GM18907 (cell line): ENCODE measurements at regions not wholly inside any gene's neighbourhood (a gene's known extent, or its start where the extent isn't known, plus 50 kb on each side); places are given as distances from the start of the nearest gene placed in this dataset.

Experiments used
- ATAC-seq: cut with Tn5 transposase; IDR thresholded peaks from one replicate; pipeline ENCODE4 v1.9.1; 2021; ENCODE audit warnings: mild to moderate bottlenecking, moderate library complexity; ENCODE audit not compliant: unreplicated experiment

GRCh38 chr2:5444854-5445253 lies 247.3 kb upstream of the SOX11 start:
- ATAC-seq: no peak

GRCh38 chr2:5449867-5450266 lies 242.3 kb upstream of the SOX11 start:
- ATAC-seq: no peak

DNA sequence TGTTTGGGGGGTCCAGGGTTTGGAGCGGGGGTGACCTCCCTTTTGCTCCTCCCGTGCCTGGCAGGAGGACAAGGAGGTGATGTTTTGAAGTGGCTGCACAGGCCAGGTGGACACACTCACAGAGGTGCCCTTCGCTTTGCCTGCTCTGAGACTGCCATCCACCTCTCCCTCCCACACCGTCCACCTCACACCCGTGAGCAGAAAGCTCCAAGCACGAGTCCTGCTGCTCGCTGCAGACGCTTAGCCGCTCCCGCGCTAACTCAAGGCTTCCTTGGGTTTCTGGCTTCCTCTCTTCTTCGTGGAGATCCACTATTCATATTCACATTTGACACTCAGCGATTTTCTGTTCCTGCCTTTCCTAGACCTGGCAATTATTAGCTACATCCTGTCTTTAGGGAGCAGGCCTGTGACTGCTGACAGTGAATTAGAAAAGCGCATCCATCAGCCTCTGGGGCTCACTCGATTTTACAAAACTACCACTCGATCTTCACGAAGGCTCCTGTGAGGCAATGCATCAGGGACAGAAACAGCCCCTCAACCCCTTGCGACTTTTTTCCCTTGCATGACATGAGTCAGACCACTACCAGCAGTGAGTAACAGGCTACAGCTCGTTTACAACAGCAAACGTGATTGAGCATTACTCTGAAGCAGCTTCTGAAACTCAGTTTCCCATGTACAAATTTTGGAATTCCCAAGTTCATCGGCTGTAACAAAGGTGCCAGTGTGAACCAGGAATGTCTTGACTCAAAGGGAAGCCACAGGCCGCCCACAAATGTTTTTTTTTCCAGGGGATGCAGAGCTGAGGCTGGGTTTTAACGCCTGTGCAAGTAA lies 238.7 kb upstream of the SOX11 start:
- ATAC-seq: no peak

DNA sequence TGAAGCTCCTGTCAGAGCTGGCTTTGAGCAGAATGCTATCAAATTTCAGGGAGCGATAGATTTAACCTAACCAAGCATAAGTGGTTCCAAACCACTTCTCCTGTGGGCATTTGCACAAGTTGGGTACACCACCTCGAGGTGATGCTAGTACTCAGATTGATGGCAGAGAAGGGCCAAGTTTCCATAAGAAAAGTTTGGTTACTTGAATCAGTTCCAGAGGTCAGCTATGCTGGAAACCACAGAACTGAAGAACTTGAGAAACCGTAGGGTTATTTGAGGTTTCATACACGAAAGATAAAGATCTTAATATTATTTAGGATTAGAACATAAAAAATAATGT lies 238.2 kb upstream of the SOX11 start:
- ATAC-seq: no peak

- no peak for ATAC-seq
Observed at GRCh38 chr2:5459041-5459440, 233.1 kb upstream of the SOX11 start.

DNA sequence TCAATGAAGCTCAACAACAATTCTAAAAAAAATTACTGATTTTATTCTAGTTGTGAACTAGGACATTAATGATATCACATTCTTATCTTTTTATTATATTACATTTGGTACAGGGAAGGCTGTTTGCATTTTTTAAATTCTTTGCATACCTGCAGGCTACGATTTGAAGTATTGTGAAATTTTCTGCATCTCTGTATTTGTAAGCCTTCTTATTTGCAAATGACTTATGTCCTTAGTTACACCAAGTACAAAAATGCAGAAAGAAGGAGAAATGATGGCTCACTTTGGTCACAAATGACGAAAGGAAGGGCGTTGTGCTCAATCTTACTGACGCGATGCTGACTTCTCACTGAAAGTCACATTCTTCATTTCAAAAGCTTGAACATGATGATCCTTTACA lies 227.5 kb upstream of the SOX11 start:
- no peak for ATAC-seq

DNA sequence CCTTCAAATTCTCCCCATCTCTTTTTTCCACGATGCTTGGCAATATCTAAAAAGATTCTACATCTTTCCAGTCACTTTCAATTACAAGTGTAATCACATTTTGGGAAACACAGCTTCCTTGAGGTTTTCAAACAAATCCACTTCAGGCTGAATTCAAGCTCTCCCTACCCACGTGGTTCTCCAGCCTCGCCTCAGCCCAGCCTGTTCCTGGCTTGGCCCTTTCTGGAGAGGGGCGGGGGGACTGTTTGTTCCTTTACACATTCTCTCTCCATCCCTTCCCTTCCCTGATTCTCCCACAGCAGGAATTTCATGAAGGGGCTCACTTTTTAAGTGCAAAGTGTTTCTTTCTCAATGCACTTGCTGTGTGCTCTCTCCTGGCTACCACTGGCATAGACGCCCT lies 226.3 kb upstream of the SOX11 start:
- no peak for ATAC-seq

DNA sequence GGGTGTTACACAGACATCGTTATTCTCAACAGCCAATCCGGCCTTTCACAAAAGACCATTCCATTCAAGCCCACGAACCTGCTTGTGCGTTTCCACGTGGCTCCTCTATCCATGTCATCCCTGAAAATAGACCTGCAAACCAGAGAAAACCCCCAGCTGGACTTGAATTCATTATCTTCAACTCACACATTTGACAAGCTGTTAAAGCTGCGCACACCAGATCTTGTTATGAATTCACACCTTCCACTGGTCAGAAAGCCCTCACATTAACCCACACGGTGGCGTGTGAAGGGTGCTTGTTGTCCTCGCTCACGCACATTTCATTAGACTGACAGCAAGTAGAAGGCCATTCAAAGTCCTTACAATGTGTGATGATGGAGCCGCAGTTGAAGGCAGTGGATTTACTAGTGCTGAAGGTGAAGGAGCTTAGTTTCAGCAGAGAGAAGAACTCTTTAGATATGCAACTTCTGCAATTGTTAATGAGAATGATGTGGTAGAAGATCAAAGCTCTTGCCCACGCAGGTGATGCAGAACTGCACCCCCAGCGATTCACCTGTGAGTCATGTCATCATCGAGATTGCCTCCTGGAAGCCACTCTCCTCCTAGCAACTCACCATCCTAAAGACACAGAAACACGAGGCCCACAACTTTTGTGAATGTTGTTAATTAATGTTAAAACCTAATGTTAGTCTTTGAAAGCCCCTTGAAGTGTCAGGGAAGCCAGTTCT lies 224.8 kb upstream of the SOX11 start:
- no peak for ATAC-seq

DNA sequence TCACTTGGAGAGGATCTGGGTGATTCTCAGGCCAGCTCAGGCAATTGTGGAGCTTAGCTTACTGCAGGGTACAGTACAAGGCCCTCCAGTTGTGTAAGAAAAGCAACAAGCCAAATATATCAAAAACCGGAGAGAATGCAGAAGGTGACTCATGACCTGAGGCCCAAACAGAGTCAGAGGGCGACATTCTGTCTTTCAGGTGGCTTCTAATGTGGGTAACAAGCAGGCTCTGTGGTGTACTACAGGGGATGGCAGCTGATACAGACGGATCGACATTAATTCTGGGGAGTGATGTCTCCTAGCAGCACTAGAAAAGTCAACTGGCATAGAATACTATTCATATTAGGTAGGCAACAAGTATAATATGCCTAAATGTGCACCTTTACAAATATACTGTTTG lies 219.5 kb upstream of the SOX11 start:
- no peak for ATAC-seq

DNA sequence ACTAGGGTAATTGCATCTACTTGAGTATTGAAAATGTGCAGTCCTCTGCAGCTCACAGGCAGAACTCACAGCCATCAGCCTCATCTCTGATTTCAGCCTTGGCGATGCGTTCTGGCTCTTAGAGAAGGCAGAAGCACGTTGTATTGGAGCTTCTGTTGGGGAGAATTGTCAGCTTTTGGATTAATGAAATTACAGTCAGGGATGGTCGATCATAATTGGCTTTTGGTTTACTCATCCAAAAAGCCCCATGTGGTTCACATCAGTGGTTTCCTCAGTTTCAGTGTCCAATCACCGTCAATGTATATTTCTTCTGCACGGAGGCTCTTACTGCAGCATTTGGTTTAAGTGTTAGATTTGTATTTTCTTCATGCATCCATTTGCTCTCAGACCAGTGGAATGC lies 218.5 kb upstream of the SOX11 start:
- no peak for ATAC-seq

- ATAC-seq: no peak
Observed at GRCh38 chr2:5474716-5475115, 217.5 kb upstream of the SOX11 start.

DNA sequence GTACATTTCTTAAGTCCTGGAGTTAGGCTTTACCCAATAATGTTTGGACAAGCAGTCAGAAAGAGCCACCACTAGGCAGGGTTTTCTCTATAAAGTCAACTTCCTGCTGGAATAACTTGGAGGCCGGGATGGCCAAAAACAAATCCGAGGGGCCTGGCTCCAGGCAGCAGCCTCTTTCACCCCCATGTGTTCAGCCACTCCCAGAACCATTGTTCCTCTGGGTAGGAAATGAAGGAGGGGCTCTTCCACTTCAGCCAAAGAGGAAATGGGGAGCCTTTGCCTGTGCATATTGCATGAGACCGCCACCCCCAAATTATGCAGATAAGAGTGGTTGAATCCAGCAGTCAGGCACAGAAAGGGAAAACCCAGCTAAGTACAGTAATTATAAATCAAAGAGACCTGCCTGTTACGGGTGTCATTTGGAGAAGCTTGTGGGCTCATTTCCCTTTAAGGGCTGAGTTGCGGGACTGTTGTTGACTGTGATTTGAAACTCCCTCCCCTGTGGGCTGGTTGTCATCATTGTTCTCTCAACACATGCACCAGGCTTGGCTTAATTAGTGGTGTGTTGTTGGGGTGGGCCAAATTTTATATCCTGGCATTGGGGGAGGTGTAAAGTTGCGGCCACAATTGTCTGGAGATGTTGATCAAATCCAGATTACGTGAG lies 212.8 kb upstream of the SOX11 start:
- no peak for ATAC-seq

DNA sequence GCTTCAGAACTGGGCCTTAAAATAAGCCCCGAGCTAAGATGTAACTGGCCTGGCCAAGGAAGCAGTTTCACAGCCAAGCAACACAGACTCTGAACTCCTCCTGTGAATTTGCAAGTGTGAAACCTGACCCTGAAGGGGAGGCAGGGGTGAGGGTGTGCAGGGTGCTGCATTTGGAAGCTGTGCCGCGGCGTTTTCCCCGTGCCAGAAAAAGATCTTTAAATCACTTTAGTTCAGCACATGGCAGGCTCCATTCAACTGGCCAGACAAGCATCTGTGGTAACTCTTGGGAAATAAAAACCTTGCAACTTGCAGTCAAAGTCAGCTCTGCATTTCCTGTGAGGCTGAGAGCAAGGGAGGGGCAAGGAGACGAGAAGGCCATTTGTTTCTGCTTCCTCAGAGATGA lies 209.3 kb upstream of the SOX11 start:
- no peak for ATAC-seq

DNA sequence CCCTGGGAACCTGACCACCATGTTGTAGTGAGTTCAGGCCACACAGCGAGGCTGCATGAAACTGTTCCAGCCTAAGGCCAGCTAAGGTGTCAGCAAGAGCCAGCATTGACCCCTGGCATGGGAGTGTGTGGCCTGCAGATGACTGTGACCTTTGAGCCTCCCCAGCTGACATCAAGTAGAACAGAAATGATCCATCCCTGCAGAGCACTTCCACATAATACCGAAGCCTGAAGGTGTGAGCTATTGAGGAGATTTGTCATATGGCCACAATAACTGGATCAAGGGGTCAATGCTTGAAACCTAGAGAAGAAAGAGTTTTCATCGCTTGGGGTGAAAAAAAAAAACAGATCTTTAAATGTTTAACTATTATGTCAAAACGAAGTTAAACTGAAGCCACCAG lies 207.3 kb upstream of the SOX11 start:
- ATAC-seq: no peak

DNA sequence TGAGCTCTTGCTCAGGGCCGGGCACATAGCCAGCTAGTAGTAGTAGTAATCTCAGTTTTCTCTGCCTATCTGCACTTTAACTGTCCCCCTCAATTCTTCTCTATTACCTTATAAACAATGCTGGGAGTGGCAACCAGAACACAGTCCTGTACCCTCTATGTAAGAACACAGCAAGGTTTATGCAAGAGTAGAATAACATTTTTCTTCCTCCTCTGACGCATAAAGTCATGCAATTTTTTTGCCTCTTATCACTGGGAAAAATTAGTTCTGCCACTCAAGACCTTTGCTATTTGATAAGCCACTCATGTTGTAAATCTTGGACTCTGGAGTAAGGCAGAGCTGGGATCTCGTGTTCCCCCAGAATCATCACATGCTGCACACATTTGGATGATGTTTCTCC lies 200.7 kb upstream of the SOX11 start:
- no peak for ATAC-seq

DNA sequence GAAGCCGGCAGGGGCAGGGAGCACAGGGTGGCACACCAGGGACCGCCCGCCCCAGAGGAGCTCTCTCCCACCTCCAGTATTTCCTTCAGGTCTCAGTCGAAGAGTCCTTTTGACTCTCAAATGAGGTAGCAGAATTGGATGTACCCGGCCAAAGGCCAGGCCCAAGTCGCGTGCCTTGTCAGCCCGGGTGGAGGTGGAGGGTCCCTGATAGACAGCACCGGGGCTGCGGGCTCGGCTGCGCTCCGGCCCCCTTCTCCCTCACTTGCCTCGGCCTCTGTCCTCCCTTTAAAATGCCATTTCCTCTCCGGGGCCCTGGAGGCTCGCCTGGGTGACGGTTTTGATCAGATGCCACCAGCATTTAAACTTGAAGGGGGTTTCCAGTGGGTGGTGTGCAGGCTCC lies 198.9 kb upstream of the SOX11 start:
- no peak for ATAC-seq

- no peak for ATAC-seq
Observed at GRCh38 chr2:5494212-5494611, 198.0 kb upstream of the SOX11 start.

DNA sequence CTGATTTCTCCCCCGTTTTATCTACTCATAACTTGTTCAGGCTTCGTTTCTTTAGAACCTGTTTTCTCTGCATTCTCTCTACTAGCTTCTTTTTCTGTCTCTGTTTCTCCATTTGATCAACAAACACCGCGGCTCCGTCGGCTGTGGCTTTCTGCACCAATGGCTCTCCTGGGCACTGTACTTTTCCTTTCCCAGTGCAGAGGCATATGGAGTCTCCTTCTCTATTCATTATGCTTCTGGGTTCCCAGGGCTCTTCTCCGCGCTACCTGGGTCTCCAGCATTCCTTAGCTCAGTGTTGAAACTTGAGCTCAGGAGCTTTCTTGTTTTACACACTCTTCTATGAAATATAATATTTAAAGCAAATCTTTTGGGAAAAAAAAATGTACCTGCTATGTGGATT lies 196.6 kb upstream of the SOX11 start:
- ATAC-seq: no peak

DNA sequence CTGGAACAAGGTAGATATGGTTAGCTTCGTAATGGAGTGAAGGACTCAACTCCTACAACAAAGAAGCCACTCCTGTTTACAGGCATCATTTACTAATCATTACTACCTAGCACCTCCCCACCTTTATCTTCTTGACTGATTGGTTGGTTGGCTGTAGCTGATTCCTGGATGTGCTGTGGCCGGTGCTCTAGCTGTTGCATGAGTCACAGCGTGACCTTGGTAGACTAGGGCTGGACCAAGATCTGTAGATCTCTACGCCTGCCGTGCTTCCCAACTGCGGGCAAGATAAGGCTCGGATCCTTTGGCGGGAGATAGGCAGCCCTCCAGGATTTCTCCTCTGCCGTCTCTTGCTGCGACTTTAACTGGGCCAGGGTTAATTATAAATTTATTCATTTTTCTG lies 194.3 kb upstream of the SOX11 start:
- ATAC-seq: no peak

DNA sequence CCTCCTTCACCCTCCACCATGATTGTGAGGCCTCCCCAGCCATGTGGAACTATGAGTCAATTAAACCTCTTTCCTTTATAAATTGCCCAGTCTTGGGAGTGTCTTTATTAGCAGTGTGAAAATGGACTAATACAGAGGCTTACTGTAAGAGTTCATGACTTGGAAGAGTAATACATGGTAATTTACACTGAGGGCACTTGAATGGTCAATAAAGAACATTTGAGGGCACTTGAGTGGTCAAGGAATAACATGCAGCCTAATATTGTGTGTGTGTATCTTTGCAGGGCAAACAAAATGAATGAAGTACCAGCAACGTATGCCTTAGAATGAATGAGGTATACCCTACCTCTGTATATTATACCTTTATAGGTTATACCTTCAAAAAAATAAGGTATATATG lies 190.4 kb upstream of the SOX11 start:
- ATAC-seq: no peak

GRCh38 chr2:5502385-5502784 lies 189.8 kb upstream of the SOX11 start:
- no peak for ATAC-seq

DNA sequence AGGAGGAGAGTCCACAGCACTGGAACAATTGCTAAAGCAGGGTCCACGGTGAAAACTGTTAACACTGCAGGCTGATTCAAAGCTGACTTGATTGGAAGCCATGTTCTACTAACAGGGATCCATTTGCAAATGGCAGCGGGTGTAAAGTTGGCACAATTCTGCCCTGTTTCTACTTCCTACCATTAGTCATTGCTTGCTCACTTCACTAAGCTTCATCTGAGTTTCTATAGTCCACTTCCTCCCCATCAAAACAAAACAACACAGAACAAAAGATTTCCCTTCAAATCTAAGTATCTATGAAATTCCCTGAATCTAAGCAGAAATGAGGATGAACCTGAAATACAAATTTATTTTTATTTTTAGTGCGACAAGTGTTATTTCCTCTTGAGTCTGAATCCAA lies 187.4 kb upstream of the SOX11 start:
- ATAC-seq: no peak
